HG03439 (cell line): ENCODE measurements at regions not wholly inside any gene's neighbourhood (a gene's known extent, or its start where the extent isn't known, plus 50 kb on each side); places are given as distances from the start of the nearest gene placed in this dataset.
"Not testable (repeated sequence)": the region's sequence is repeated elsewhere in the genome, so short reads cannot be mapped to it uniquely, and the experiment has no call there.

Source experiments
- ATAC-seq: cut with Tn5 transposase; IDR thresholded peaks from one replicate; pipeline ENCODE4 v1.9.1; 2021; ENCODE audit warnings: mild to moderate bottlenecking, moderate library complexity; ENCODE audit not compliant: unreplicated experiment

- no peak for ATAC-seq
Observed at GRCh38 chr12:97784904-97785303, 322.3 kb downstream of the RMST start.

GRCh38 chr12:97790281-97790680 is 327.7 kb downstream of the RMST start:
- no peak for ATAC-seq

GRCh38 chr12:97797473-97797872 is 334.9 kb downstream of the RMST start:
- no peak for ATAC-seq

GRCh38 chr12:97800561-97800960 is 338.0 kb downstream of the RMST start:
- ATAC-seq: no peak

- ATAC-seq: no peak
Observed at GRCh38 chr12:97801471-97802059, 339.0 kb downstream of the RMST start.

GRCh38 chr12:97805146-97805545 is 342.5 kb downstream of the RMST start:
- ATAC-seq: no peak

- ATAC-seq: no peak
Observed at GRCh38 chr12:97813301-97813700, 350.7 kb downstream of the RMST start.

- ATAC-seq: no peak
Observed at GRCh38 chr12:97821806-97822205, 359.2 kb downstream of the RMST start.

- ATAC-seq: no peak
Observed at GRCh38 chr12:97835541-97835940, 372.9 kb downstream of the RMST start.

GRCh38 chr12:97837401-97837800 is 374.8 kb downstream of the RMST start:
- ATAC-seq: no peak

GRCh38 chr12:97848051-97848450 is 385.4 kb downstream of the RMST start:
- ATAC-seq: no peak

GRCh38 chr12:97854477-97854876 is 391.9 kb downstream of the RMST start:
- no peak for ATAC-seq

- ATAC-seq: no peak
Observed at GRCh38 chr12:97862072-97862471, 399.5 kb downstream of the RMST start.

GRCh38 chr12:97875064-97875463 is 412.5 kb downstream of the RMST start:
- no peak for ATAC-seq

GRCh38 chr12:97876780-97877179 is 414.2 kb downstream of the RMST start:
- ATAC-seq: no peak

- ATAC-seq: no peak
Observed at GRCh38 chr12:97877404-97877803, 414.8 kb downstream of the RMST start.

- no peak for ATAC-seq
Observed at GRCh38 chr12:97886511-97887176, 424.0 kb downstream of the RMST start.

- ATAC-seq: not testable (repeated sequence)
Observed at GRCh38 chr12:97897881-97898280, 435.3 kb downstream of the RMST start.

GRCh38 chr12:97899529-97899928 is 436.9 kb downstream of the RMST start:
- no peak for ATAC-seq

- no peak for ATAC-seq
Observed at GRCh38 chr12:97899956-97900355, 437.4 kb downstream of the RMST start.

- ATAC-seq: no peak
Observed at GRCh38 chr12:97903356-97903755, 440.8 kb downstream of the RMST start.

GRCh38 chr12:97907504-97907903 is 444.9 kb downstream of the RMST start:
- ATAC-seq: no peak

- no peak for ATAC-seq
Observed at GRCh38 chr12:97910559-97910958, 448.0 kb downstream of the RMST start.
